ENCODE measurements at regions not wholly inside any gene's neighbourhood (a gene's known extent, or its start where the extent isn't known, plus 50 kb on each side); places are given as distances from the start of the nearest gene placed in this dataset.

DNA sequence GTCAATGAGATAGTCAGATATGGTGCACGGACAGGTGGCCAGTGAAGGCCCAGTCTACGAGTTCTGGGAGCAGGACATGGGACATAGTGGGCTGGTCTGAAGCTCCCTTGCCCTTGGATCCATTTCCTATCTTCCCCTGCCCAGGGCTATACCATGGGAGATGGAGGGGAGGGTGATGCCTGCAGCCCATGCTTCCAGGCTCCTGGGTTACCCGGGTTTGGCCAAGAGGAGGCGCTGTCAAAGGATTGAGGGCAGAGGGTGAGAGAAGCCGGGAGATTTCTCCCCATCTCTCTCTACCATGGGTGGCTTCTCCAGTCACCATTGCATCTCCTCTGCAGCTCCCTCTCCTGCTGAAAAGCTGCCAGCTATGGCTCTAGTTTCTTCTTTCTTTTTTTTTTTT lies 52.8 kb upstream of the LHX5 start:
- TF ChIP-seq CTCF (IDR thresholded peaks at IDR 0.05) (no peak), POLR2A (IDR thresholded peaks at IDR 0.05) (no peak)
